Right renal pelvis (tissue), 4 donors: ENCODE measurements at regions not wholly inside any gene's neighbourhood (a gene's known extent, or its start where the extent isn't known, plus 50 kb on each side); places are given as distances from the start of the nearest gene placed in this dataset.
"Not testable (repeated sequence)": the region's sequence is repeated elsewhere in the genome, so short reads cannot be mapped to it uniquely, and the experiment has no call there.

ENCODE experiments used
- DNase-seq, 4 donors: peaks; one replicate each; pipeline ENCODE4 v3.0.0-alpha.2; 2013; ENCODE audit warnings: low read depth in 4 of 4, low spot score in 3 of 4, missing footprints in 1 of 4

DNA sequence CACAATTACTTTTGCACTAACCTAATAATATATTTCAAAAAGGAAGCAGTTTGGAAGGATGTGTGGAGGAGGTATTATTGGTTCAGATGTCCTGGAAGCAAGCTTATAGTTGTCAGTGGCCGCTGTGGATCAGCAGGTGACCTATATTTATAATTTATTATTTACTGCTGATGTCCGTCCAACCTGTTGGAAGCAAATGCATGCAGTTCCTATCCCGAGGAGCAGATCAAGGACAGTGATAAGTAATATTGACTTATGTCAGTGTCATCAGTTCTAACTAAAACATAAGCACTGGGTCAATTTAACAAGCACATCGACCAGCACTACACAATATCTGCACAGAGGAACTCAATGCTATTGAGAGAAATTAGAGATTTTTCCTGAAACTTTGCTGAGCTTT is 270.1 kb downstream of the BRINP2 start:
- DNase-seq: no peak

DNA sequence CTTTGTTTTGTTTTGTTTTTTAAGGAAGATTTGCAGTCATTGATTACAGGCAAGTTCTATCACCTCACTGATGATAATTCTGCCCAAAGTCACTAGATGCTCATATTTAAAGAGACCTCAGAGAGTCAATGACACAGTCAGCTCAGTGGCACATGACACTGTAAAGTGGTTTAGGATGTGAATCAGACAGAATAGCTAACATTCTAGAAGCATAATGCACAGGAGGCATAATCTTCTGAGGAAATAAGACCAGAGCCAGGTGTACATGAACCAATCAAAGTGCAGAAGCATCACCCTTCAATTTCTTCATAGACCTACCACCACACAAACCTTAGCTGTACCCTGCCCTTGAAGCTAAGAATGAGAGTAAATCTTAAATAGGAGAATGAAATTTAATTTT is 268.5 kb downstream of the BRINP2 start:
- DNase-seq: no peak

DNA sequence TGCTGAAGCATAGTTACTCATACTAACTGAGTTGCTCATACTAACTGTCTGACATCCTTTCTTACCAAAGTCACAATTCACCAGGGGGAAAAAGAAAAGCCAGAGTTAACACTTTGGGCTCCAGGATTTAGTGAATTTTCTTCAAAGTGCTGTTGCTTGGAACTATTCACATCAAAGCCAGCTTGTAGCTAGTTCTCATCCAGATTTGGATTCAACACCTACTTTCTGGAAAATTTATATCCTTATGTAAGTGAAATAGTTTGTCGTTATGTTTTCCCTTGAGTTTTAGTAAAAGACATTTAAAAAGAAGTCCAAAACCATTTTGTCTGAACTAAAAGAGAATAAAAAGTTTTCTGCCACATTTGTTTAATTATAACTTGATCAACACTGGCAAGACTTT is 264.6 kb downstream of the BRINP2 start:
- no peak for DNase-seq

DNA sequence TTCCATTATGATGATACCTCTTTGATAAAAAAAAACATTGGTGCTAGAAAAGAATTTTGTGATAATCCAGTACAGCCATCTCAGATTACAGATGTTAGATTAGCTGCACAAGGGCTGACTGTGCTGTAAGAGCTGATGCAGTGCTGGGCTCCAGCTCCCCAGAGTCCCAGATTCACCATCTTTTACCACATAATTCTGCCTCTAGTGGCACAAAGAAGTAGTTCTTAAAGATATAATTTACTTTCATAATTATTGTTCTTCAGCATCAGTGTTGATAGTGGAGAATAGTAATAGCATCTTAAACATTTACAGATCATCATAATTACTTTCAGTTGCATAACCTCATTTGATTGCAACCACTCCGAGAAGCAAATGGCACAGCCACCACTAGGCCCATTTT is 262.1 kb downstream of the BRINP2 start:
- DNase-seq: no peak

DNA sequence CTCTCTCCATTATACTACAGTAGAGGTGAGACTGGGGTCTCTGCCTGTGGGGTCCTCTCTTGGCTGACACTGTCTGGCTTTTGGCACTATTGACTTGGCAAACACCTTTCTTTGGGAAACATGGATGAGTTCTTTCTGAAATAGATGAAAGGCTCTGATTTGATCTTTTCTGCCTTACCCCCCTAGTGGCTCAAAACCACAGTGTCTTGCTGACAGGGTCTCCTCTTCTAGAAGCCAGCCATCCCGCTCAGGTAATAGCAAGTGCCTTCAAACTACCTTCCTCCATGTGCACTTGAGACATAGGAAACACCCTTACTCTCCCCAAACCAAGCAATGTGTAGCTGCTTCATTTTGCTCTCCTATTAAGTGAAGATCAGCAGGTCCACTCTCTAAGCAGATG is 260.4 kb downstream of the BRINP2 start:
- DNase-seq: no peak

DNA sequence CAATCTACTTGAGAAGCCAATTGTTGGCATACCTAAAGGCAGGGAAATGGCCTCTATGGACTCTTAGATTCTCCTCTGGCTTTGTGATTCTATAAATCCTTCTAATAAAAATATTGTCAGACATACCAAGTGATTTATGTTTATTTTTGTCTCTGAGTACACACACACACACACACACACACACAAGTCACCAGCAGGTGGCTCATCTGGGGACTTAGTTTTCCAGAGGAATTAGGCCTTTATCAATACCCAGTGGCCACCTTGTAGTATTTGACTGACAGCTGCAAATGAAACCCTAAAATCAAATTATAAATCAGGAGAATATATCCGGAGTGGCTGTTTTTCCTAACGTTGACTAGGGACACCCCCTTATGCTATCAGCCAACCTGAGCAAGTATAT is 258.5 kb downstream of the BRINP2 start:
- no peak for DNase-seq

DNA sequence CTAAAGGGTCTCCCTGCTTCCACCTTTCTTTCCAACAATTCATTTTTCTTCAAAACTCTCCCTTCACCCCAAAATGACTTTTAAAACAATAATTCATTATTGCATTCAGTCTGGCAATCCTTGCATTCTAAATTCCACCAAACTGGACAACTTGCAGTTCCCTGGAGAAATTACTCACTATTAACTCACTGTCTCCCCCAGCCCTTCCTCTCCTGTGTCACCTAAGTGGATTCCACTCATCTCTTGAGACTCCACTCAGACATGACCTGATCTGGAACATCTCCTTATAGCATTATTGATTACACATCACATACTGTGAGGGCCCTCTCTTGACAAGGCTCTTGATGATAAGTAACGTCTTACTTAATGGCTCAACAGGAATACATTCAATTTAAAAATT is 257.1 kb downstream of the BRINP2 start:
- no peak for DNase-seq

DNA sequence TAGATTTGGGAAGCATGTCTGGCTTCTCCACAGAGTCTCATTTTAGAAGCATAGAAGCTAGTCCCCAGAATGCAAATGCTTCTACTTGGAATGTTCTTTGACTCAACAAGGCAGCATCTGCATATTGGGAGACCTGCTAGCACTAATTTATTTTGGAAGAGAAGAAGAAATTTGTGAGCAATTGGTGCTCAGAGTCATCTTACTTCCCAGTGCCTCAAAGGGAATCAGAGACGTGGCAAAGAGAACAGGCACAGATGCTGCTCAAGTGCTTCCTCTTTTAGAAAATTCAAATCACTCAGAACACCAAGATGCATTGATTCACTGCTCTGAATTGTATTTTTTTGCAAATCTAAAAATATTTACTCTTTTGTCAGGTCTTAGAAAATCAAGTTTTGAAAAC is 255.7 kb downstream of the BRINP2 start:
- DNase-seq: no peak

DNA sequence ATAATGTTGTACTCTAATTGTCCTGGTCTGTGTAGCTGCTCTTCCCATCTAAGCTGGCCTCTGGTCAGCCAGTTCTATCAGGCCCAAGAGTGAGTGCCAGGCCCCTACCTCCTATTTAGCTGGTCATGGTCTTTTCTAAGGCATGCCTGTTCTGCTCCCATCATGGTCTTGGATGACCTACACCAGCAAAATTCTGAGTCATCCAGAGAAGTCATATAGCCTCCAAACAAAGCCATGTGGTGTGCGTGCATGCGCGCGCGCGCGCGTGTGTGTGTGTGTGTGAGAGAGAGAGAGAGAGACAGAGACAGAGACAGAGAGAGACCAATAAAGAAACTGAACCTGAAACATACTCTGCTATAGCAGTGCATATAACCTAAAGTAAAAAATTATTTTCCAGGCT is 254.4 kb downstream of the BRINP2 start:
- no peak for DNase-seq

DNA sequence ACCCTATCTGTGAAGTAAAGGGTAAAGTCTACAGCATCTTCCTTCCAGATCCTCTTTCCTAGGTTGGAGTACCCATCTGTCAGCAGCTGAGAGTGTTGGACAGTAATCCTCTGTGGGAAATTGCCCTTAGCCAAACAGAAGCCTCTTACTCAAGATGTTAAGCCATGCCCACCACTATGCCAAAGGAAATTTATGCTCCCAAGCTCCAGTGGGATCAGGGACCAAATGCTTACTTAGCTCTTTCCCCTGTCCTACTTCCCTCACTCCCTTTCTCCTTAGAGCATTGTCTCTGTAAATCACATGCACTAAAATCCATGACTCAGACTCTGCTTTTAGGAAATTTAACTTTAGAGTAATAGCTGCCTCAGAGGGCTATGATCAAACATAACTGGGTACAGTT is 254.0 kb downstream of the BRINP2 start:
- no peak for DNase-seq

DNA sequence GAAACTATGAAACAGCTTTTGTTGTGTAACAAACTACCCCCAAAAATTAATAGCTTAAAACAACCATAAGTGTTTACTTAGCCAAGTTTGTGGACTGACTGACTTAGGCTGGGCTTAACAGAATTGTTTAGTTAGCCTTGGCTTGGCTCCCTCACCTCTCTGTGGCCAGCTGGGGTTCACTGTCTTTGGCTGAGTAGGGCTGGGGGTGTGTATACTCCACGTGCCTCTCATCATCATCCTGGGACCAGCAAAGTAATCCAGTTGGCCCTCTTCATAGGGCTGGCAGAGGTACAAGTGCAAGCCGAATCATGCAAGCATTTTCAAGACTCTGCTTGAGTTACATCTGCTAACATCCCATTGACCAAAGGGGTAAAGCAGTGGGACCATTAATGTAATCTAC is 252.3 kb downstream of the BRINP2 start:
- no peak for DNase-seq

DNA sequence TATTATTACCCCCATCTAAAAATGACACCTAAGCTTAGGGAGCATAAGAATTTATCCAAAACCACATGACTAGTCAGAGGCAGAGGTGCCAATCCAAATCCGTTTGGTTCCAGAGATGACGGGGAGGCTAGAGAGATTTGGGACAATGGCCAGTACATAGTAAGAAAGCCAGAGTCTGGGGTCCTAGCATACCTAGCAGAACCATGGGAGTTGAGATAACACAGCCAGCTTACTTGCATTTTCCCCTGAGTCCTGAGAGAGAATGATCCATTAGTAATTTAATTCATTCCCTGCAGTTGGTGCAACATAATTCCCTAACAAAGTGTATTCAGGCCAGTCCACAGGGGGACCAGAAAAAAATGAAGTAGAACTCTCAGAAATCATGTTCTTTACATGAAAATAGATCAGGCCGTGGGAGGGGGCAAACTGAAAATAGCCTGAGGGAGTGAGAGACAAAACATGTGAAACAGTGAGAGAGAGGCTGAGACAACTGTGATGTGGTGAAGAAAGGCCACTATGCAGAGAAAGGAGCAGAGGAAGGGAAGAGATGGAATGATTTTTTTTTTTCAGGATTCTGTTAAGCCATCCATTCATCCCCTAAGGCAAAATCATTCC is 243.3 kb downstream of the BRINP2 start:
- DNase-seq: no peak

DNA sequence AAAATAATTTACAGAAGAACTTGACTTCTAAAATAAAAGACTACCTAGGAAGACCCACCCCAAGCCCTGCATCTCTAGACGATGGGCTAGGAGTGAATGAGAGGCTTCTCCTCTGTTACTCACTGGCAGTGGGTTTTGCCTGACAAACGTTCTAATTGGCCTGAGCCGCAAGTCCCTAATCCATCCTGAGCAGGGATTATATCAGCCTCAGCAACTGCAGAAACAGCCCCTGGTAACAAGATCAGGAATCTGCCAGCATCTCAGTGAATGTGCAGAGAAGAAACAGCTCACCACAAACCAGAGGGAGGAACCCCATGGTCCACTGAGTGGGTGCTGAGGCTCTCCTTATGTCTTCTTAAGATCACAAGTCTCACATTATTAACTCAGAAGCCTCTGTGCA is 240.6 kb downstream of the BRINP2 start:
- no peak for DNase-seq

DNA sequence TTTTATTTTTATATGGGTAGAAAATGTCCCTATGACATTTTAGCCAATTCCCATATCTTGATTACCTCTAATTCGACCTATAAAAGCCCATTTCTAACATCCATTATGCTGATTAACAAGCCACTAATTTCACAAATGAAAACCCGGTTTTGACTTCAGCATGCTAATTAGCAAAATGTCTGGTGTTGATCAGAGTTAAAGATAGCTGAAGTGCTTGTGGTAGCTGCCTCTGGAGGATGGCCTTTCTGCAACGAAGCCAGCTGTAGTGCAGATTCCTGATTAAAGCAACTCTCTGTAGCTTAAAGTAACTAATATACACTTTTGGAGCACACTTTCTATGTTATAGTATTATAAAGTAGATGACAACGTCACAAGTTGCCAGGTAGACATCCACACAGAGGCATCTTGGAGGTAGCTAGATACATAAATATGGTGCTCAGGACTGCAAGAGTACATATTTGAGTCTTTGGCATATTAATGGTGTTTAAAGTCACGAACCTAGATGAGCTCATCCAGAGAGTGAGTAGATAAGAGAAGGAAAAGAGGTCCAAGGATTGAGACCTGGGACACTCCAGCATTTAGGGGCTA is 239.5 kb downstream of the BRINP2 start:
- no peak for DNase-seq

DNA sequence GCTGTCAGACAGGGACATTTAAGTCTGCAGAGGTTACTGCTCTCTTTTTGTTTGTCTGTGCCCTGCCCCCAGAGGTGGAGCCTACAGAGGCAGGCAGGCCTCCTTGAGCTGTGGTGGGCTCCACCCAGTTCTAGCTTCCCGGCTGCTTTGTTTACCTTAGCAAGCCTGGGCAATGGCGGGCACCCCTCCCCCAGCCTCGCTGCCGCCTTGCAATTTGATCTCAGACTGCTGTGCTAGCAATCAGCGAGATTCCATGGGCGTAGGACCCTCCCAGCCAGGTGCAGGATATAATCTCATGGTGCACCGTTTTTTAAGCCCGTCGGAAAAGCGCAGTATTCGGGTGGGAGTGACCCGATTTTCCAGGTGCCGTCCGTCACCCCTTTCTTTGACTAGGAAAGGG is 235.6 kb downstream of the BRINP2 start:
- DNase-seq: not testable (repeated sequence)

DNA sequence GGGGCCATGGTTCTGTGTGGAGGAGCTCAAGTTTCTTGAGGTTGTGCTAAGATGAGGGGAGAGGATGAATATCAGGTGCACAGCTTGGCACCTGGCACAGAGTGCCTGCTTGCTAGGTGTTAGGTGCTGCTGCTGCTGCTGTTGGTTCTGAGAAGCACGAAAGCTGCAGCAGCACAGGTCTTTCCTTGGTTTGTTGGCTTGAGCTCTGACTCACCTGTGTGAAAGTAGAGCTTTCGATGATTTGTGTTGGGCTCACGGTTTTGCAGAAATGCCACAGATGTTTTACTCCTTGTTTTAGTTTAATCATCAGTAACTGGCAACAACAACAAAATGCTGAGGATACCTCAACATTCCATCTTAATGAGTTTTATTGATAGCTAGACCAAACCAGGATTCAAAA is 221.6 kb downstream of the BRINP2 start:
- no peak for DNase-seq

DNA sequence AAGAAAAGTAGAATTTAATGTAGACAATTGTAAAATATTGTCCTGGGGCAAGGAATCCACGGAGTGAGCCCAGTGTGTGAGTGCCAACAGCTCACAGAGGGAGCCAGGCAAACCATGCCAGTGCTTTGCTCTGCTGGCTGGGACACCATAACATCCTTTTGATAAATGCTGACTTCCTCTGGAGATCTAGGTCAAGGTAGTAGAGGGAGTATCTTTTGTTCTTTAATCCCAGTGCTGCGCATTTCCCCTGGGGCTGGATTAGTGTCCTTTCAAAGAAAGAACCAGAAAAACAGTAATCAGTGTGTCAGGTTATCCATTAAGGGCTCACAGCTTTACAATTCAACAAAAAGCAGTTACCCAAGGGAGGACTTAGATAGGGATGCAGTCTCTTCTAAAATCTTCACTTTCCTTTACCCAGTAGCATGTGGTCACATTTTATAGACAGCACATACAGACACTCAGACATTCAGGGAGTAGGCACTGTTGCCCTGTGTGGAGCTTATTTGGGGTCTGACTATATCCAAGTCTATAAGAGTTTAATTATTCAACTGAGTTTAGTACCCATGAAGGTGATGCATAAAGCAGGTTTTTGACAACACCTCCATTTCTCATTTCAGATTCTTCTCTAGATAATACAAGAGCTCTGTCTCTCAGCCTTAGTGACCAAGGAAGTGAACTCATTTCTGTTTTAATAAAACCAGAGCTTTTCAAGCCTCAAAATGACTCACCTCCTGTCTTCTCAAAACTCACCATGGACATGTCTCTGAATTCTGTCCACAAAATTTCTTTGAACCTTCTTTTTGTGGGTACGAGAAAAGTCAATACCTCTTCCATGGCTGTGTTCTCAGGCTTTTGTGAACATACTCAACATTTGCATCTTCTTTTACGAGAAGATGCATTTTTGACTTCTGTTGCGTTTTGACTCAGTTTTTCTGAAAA is 215.3 kb downstream of the BRINP2 start:
- no peak for DNase-seq

DNA sequence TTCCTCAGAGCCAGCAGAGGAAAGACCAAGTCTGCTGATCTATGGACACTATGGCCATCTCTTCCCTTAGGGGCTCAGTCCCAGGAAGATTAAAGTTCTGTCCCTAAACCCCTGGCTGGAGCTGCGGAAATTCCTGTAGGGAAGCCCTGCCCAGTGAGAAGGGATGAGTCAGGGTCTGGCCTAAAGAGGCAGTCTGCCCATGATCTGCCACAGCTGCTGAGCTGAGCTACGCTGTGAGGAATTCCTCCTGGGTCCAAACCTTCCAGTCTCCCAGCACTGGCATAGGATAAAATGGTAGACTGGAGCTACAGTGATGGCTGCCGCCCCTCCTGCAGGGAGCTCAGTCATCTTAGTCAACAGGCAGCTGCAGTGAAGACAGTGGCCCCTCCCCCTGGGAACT is 213.7 kb downstream of the BRINP2 start:
- DNase-seq: no peak

DNA sequence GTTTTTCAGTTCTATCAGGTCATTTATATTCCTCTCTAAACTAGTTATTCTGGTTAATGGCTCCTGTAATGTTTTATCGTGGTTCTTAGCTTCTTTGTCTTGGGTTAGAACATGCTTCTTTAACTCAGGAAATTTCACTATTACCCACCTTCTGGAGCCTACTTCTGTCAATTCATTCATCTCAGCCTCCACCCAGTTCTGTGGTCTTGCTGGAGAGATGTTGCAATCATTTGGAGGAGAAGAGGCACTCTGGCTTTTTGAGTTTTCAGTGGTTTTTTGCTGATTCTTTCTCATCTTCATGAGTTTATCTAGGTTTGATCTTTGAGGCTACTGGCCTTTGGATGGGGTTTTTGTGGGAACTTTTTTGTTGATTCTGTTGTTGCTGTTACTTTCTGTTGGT is 213.0 kb downstream of the BRINP2 start:
- no peak for DNase-seq

DNA sequence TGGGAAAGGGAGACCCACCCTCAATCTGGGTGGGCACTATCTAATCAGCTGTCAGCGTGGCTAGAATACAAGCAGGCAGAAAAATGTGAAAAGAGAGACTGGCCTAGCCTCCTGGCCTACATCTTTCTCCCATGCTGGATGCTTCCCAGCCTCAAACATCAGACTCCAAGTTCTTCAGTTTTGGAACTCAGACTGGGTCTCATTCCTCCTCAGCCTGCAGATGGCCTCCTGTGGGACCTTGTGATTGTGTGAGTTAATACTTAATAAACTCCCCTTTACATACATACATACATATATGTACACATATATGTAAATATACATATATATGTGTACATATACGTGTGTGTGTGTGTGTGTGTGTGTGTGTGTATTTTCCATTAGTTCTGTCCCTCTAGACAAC is 207.1 kb downstream of the BRINP2 start:
- DNase-seq: no peak

DNA sequence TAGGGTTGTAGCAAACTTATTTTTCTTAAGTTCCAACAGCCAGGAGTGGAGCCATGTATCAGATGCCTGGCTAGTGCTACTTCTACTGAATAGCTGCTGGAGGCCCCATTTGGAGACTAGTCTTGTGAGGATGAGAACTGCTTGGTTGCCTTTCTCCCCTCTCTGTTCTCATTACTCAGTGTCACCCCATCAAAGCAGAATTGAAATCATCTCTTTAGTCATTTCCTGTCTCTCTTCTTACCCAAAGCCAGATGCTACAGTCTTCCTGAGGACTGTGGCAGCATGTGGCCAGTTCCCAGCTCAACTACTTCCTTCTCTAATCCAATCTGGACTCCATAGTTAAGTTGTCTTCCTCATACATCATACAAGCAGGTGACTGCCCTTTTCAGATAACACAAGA is 197.5 kb downstream of the BRINP2 start:
- no peak for DNase-seq

DNA sequence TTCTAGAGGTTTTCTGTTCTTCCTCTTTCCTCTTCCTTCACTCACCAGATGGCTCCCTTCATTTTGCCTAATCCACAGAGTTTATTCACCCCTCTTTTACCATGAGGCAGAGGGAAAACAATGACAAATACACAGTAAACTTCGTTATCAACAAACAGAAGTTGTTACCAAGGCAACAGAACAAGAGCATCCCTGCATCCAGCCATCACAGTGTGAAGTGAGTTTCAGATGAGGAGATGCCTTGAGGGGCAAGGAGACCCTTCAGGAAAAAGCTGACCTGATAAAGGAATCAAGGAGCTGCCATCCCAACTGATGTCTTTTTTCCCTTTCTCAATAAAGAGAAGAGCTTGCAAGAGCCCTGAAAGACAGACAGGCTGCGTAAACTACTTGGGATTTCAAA is 195.3 kb downstream of the BRINP2 start:
- DNase-seq: no peak
